ENCODE measurements at regions not wholly inside any gene's neighbourhood (a gene's known extent, or its start where the extent isn't known, plus 50 kb on each side); places are given as distances from the start of the nearest gene placed in this dataset.

DNA sequence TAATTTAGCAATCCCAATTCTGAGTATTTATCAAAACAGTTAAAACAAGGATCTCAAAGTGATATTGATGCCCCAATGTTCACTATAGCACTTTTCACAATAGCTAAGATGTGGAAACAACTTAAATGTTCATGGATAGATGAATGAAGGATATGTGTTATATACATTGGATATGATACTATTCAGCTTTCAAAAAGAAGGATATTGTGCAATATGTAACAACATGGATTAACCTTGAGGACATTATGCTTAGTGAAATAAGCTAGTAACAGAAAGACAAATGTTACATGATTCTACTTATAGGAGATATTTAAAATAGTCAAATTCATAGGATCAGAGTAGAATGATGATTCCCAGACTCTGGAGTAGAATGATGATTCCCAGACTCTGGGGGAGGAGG, 78.0 kb downstream of the INSIG2 start:
- TF ChIP-seq, protein P1, sequence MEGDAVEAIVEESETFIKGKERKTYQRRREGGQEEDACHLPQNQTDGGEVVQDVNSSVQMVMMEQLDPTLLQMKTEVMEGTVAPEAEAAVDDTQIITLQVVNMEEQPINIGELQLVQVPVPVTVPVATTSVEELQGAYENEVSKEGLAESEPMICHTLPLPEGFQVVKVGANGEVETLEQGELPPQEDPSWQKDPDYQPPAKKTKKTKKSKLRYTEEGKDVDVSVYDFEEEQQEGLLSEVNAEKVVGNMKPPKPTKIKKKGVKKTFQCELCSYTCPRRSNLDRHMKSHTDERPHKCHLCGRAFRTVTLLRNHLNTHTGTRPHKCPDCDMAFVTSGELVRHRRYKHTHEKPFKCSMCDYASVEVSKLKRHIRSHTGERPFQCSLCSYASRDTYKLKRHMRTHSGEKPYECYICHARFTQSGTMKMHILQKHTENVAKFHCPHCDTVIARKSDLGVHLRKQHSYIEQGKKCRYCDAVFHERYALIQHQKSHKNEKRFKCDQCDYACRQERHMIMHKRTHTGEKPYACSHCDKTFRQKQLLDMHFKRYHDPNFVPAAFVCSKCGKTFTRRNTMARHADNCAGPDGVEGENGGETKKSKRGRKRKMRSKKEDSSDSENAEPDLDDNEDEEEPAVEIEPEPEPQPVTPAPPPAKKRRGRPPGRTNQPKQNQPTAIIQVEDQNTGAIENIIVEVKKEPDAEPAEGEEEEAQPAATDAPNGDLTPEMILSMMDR (IDR thresholded peaks at IDR 0.05; ENCODE audit: low read depth, low read length, missing input control): no peak
- TF ChIP-seq, protein P2, sequence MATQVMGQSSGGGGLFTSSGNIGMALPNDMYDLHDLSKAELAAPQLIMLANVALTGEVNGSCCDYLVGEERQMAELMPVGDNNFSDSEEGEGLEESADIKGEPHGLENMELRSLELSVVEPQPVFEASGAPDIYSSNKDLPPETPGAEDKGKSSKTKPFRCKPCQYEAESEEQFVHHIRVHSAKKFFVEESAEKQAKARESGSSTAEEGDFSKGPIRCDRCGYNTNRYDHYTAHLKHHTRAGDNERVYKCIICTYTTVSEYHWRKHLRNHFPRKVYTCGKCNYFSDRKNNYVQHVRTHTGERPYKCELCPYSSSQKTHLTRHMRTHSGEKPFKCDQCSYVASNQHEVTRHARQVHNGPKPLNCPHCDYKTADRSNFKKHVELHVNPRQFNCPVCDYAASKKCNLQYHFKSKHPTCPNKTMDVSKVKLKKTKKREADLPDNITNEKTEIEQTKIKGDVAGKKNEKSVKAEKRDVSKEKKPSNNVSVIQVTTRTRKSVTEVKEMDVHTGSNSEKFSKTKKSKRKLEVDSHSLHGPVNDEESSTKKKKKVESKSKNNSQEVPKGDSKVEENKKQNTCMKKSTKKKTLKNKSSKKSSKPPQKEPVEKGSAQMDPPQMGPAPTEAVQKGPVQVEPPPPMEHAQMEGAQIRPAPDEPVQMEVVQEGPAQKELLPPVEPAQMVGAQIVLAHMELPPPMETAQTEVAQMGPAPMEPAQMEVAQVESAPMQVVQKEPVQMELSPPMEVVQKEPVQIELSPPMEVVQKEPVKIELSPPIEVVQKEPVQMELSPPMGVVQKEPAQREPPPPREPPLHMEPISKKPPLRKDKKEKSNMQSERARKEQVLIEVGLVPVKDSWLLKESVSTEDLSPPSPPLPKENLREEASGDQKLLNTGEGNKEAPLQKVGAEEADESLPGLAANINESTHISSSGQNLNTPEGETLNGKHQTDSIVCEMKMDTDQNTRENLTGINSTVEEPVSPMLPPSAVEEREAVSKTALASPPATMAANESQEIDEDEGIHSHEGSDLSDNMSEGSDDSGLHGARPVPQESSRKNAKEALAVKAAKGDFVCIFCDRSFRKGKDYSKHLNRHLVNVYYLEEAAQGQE (IDR thresholded peaks at IDR 0.05): no peak
- TF ChIP-seq FOXA1 (IDR thresholded peaks at IDR 0.05): no peak

Measured in liver (tissue), 2 donors.